ENCODE measurements at regions not wholly inside any gene's neighbourhood (a gene's known extent, or its start where the extent isn't known, plus 50 kb on each side); places are given as distances from the start of the nearest gene placed in this dataset.

DNA sequence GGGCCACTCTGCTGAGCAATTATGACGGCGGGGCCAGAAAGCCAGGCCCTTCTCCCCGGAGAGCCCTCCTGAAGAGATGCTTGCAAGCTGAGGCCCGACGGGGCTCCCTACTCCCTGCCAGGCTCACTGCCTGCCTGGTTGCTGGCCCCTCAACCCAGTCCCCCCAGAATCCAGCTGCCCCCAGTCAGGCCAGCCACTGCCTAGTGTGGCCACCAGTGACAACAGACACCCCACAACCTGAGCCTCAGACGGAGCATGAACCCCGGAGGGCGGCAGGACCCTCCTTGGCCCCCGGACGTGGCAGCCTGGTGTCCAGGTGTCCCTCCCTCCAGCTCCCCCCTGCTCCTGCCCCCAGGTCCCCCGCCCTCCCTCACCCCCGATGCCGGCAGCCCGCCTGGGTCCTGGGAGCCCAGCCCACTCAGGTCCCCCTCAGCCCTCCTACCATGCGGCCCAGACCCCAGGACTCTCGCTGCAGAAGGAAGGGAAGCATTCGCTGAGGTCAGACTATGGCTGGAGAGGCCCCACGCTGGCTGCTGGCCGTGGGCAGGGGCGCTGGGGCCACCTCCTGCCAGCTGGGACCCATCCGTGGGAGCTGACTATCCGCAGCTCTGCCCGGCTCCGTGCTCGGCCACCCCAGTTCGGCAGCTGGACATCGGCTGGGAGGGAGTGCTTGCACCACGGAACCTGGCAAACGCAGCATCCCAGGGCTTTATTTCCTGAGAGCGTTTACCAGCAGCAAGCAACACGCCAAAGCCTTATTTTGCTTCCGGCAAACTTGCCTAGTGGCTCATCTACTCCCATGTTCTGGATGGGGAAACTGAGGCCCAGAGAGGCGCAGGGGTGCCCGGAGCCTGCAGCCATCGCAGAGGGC lies 89.8 kb downstream of the UNCX start:
- Histone ChIP-seq H3K9ac (ENCODE audit: low read length) (no peak overlapping the region), H3K4me1 (ENCODE audit: low read length) (no peaks in the 10 kb centered on the region), H3K4me3 (ENCODE audit: low read length) (no peak overlapping the region), H3K79me2 (ENCODE audit: low read length) (no peaks in the 10 kb centered on the region), H3K27ac (ENCODE audit: low read length) (no peak overlapping the region), H3K27me3 (ENCODE audit: low read length) (no peaks in the 10 kb centered on the region), H2AFZ (ENCODE audit: low read length) (no peak overlapping the region), H3K4me2 (ENCODE audit: low read depth, low read length, poor library complexity, severe bottlenecking) (no peak overlapping the region), H3K9me2 (replicated peaks; ENCODE audit: insufficient read depth, low read length) (no peaks in the 10 kb centered on the region), H4K20me1 (ENCODE audit: insufficient read depth, low read depth, low read length) (no peaks in the 10 kb centered on the region), H3K36me3 (ENCODE audit: insufficient read depth, low read length) (no peaks in the 10 kb centered on the region), H3K9me3 (ENCODE audit: low read length) (no peaks in the 10 kb centered on the region)
- DNase-seq: no peak

DNA sequence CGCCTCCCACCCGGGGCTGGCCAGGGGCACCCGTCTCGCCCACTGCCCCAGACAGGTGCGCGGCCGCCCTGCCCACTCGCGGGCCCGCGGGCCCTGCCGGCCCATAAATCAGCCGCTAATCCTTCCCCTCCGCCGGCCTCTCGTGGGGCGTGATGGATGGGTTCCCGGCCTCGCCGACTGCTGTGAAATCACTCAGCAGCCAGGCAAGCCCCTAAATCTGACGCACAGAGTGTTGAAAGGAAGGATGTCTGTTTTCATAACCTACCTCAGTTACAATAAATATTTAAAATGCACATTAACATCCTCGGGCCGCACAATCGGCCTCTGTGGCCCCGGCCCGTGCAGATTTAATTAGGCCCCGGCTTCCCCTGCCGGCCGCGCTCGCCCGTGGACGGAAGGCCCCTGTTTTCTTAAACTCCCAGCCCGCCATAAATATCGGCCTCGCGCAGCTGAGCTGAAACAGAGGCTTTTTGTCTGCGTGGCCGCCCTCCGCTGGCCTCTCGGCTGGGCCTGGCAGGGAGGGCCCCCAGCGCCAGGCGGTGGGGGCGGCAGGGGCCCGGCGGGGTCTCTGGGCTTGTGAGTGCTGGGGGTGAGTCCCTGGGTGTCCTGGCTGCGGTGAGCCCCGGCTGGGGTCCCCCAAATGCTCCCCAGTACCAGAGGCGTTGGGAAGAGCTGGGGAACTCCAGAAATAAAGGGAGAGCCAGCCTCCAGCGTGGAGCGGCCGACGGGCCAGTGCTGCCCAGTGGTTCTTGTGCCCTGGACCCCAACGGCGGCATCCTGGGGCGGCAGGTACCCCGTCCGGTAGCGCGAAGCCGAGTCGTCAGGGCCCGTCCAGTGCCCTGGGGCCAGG lies 90.7 kb downstream of the UNCX start:
- DNase-seq: no peak

DNA sequence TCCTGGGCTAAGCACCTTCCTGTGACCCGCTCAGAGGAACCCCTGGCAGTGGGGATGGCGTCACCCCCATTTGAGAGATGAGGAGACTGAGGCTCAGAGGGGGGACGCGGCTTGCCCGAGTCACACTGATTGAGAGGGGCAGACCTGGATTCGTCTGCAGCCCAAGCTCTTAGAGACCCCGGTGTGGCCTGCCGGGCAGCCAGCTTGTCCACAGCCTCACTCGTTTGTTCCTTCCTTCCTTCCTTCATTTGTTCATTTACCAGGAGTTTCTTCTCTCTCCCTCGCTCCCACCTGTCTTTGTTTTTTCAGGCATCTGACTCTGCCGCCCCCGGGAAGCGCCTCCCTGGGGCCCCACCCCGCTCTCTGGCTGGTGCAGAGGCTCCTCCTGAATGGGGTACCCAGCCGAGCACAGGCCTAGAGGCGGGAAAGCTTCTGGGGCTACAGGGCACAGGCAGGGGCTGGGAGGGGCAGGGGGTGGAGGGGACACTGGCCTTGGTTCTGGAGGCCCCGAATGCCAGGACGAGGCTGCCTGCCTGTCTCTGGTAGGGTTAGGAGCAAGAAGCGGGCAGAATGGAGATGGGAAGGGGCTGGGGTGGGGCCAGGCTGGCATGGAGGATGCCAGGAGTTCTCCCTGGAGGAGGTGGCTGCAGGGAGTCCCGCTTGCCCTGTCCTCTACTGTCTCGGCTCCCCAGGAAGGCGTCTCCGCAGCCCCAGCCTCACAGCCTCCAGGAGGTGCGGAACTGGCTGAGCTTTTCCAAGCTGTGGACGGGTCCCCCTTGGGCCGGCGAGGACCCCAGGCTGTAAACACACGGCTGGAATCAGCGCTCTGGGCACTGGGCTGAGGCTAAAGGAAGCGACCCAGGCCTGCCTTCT lies 91.6 kb downstream of the UNCX start:
- Histone ChIP-seq H3K4me2 (ENCODE audit: low read depth, low read length, poor library complexity, severe bottlenecking) (no peak overlapping the region), H3K4me3 (ENCODE audit: low read length) (no peak overlapping the region), H3K27me3 (ENCODE audit: low read length) (no peaks in the 10 kb centered on the region), H3K9ac (ENCODE audit: low read length) (no peak overlapping the region), H2AFZ (ENCODE audit: low read length) (no peak overlapping the region), H4K20me1 (ENCODE audit: insufficient read depth, low read depth, low read length) (no peaks in the 10 kb centered on the region), H3K27ac (ENCODE audit: low read length) (no peak overlapping the region), H3K36me3 (ENCODE audit: insufficient read depth, low read length) (no peaks in the 10 kb centered on the region), H3K9me2 (replicated peaks; ENCODE audit: insufficient read depth, low read length) (no peaks in the 10 kb centered on the region), H3K9me3 (ENCODE audit: low read length) (no peaks in the 10 kb centered on the region), H3K79me2 (ENCODE audit: low read length) (no peaks in the 10 kb centered on the region), H3K4me1 (ENCODE audit: low read length) (no peaks in the 10 kb centered on the region)
- no peak for DNase-seq

More for the DNA sequence above, 90.7 kb downstream of the UNCX start:
- Histone ChIP-seq H4K20me1 (ENCODE audit: insufficient read depth, low read depth, low read length) (no peaks in the 10 kb centered on the region), H3K27ac (ENCODE audit: low read length) (no peak overlapping the region), H3K4me2 (ENCODE audit: low read depth, low read length, poor library complexity, severe bottlenecking) (no peak overlapping the region), H3K9me2 (replicated peaks; ENCODE audit: insufficient read depth, low read length) (no peaks in the 10 kb centered on the region), H3K27me3 (ENCODE audit: low read length) (no peaks in the 10 kb centered on the region), H3K36me3 (ENCODE audit: insufficient read depth, low read length) (no peaks in the 10 kb centered on the region), H3K4me1 (ENCODE audit: low read length) (no peaks in the 10 kb centered on the region), H3K4me3 (ENCODE audit: low read length) (no peak overlapping the region), H3K9ac (ENCODE audit: low read length) (no peak overlapping the region), H3K9me3 (ENCODE audit: low read length) (no peaks in the 10 kb centered on the region), H3K79me2 (ENCODE audit: low read length) (no peaks in the 10 kb centered on the region), H2AFZ (ENCODE audit: low read length) (no peak overlapping the region)

DNA sequence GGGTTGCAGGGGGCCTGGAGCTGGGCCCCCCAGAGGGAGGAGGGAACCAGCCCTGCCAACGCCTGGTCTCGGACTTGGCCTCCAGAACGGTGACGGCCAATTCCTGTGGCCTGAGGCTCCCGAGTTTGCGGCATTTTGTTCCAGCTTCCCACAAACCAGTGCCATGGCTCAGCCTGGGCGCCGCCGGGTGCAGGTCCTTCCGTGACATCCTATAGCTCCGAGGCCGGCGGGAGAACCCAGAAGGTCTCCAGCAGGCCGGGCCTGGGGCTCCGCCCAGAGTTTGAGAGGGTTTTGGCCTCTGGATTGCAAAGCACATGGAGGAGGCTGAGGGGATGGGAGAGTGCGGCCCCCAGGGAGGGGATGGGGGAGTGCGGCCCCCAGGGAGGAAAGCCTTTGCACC lies 92.6 kb downstream of the UNCX start:
- H3K36me3 ChIP-seq (ENCODE audit: insufficient read depth, low read length): no peaks in the 10 kb centered on the region
- no peaks in the 10 kb centered on the region for H3K9me3 ChIP-seq (ENCODE audit: low read length)
- no peaks in the 10 kb centered on the region for H4K20me1 ChIP-seq (ENCODE audit: insufficient read depth, low read depth, low read length)
- no peak overlapping the region for H3K27ac ChIP-seq (ENCODE audit: low read length)
- no peaks in the 10 kb centered on the region for H3K27me3 ChIP-seq (ENCODE audit: low read length)
- no peaks in the 10 kb centered on the region for H3K4me1 ChIP-seq (ENCODE audit: low read length)
- H3K4me2 ChIP-seq (ENCODE audit: low read depth, low read length, poor library complexity, severe bottlenecking): no peak overlapping the region
- no peaks in the 10 kb centered on the region for H3K79me2 ChIP-seq (ENCODE audit: low read length)
- no peak overlapping the region for H2AFZ ChIP-seq (ENCODE audit: low read length)
- H3K9ac ChIP-seq (ENCODE audit: low read length): no peak overlapping the region
- DNase-seq: no peak
- no peaks in the 10 kb centered on the region for H3K9me2 ChIP-seq (replicated peaks; ENCODE audit: insufficient read depth, low read length)
- no peak overlapping the region for H3K4me3 ChIP-seq (ENCODE audit: low read length)

DNA sequence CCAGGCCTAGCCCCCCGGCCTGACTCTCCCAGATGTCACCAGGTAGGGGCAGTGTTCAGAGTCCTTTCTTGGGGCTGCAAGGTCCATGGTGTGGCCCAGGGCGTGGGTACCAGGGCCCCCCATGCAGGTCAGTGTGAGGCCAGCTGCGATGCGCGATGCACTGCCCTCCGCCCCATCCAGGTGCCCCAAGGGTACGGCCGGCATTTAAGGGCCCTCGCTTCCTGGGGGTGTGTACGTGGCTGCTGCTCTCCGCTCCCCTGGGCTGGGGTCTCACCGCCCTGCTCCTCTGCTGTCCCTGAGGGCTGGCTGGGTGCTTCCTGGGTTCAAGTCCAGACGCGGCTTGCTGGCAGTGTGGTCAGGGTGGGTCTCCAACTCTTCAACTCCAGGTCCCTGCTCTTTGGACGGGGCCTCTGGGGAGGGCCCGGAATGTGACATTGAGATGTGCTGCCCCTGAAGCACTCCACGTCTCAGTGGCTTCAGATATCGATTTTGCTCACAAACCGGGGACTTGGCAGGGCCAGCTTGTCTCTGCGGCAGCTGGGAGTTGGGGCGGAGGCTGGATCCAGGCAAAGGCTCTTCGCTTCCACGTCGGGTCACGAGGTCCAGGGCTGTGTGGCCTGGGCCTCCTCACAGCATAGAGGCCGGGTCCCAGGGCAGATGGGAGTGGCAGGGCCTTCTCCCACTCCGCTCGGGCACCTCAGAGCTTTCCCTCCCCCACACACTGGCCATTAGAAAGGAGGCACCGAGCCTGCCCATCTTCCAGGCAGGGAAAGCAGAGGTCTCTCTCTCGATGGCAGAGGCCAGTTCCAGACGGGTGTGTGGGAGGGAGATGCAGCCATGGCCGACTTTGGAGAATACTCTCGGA lies 93.2 kb downstream of the UNCX start:
- Histone ChIP-seq H4K20me1 (ENCODE audit: insufficient read depth, low read depth, low read length) (no peaks in the 10 kb centered on the region), H3K9me3 (ENCODE audit: low read length) (no peaks in the 10 kb centered on the region), H3K36me3 (ENCODE audit: insufficient read depth, low read length) (no peaks in the 10 kb centered on the region), H3K4me2 (ENCODE audit: low read depth, low read length, poor library complexity, severe bottlenecking) (no peak overlapping the region), H2AFZ (ENCODE audit: low read length) (no peak overlapping the region), H3K4me3 (ENCODE audit: low read length) (no peak overlapping the region), H3K27me3 (ENCODE audit: low read length) (no peaks in the 10 kb centered on the region), H3K79me2 (ENCODE audit: low read length) (no peaks in the 10 kb centered on the region), H3K9me2 (replicated peaks; ENCODE audit: insufficient read depth, low read length) (no peaks in the 10 kb centered on the region), H3K9ac (ENCODE audit: low read length) (no peak overlapping the region), H3K27ac (ENCODE audit: low read length) (no peak overlapping the region), H3K4me1 (ENCODE audit: low read length) (no peaks in the 10 kb centered on the region)
- DNase-seq: no peak

DNA sequence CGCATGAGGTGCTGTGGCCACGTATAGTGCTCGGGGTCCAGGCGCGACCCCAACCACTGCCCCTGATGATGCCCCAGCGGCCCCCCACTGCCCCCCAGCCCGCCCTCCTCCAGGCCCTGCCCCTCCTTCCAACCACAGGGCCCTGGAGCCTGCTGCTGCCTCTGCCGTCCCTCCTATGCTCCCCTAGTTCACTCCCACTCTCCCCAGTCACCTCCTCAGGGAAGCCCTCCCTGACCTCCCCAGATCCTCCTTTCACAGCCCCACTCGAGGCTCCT lies 93.8 kb downstream of the UNCX start:
- H3K27me3 ChIP-seq (ENCODE audit: low read length): no peaks in the 10 kb centered on the region
- no peak overlapping the region for H3K4me3 ChIP-seq (ENCODE audit: low read length)
- no peaks in the 10 kb centered on the region for H3K36me3 ChIP-seq (ENCODE audit: insufficient read depth, low read length)
- no peaks in the 10 kb centered on the region for H3K9me3 ChIP-seq (ENCODE audit: low read length)
- H4K20me1 ChIP-seq (ENCODE audit: insufficient read depth, low read depth, low read length): no peaks in the 10 kb centered on the region
- no peak overlapping the region for H3K27ac ChIP-seq (ENCODE audit: low read length)
- H3K4me1 ChIP-seq (ENCODE audit: low read length): no peaks in the 10 kb centered on the region
- no peak overlapping the region for H3K4me2 ChIP-seq (ENCODE audit: low read depth, low read length, poor library complexity, severe bottlenecking)
- no peak overlapping the region for H3K9ac ChIP-seq (ENCODE audit: low read length)
- no peak for DNase-seq
- H3K79me2 ChIP-seq (ENCODE audit: low read length): no peaks in the 10 kb centered on the region
- H2AFZ ChIP-seq (ENCODE audit: low read length): no peak overlapping the region
- H3K9me2 ChIP-seq (replicated peaks; ENCODE audit: insufficient read depth, low read length): no peaks in the 10 kb centered on the region

DNA sequence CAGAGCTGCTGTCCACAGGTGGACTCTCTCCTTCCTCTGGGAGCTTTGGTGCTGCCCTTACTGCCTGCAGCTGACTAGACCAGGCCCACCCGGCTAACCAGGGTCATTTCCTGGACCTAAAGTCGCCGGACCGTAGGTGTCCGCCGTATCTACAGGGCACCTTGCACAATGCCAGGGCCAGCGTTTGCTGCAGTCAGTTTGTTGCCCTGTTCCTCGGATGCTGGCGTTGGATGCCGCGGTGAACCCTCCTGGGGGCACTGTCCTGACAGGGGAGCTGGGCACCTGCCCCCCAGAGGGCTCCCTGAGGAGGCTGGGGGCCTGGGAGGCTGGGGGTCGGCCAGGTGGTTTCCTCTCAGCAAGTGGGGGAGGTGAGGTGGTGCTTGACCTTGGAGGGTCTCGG lies 96.6 kb downstream of the UNCX start:
- DNase-seq: no peak
- no peaks in the 10 kb centered on the region for H3K27me3 ChIP-seq (ENCODE audit: low read length)
- H3K9ac ChIP-seq (ENCODE audit: low read length): no peak overlapping the region

More for the DNA sequence above, 96.6 kb downstream of the UNCX start:
- Histone ChIP-seq H3K9me3 (ENCODE audit: low read length) (no peaks in the 10 kb centered on the region), H3K9me2 (replicated peaks; ENCODE audit: insufficient read depth, low read length) (no peaks in the 10 kb centered on the region), H2AFZ (ENCODE audit: low read length) (no peak overlapping the region), H3K79me2 (ENCODE audit: low read length) (no peaks in the 10 kb centered on the region), H3K27ac (ENCODE audit: low read length) (no peak overlapping the region), H3K4me2 (ENCODE audit: low read depth, low read length, poor library complexity, severe bottlenecking) (no peak overlapping the region), H3K4me1 (ENCODE audit: low read length) (no peaks in the 10 kb centered on the region), H3K4me3 (ENCODE audit: low read length) (no peak overlapping the region), H3K36me3 (ENCODE audit: insufficient read depth, low read length) (no peaks in the 10 kb centered on the region), H4K20me1 (ENCODE audit: insufficient read depth, low read depth, low read length) (no peaks in the 10 kb centered on the region)

Data from Karpas-422 (cell line).